HG02759 (cell line): ENCODE measurements at regions not wholly inside any gene's neighbourhood (a gene's known extent, or its start where the extent isn't known, plus 50 kb on each side); places are given as distances from the start of the nearest gene placed in this dataset.

Experiments
- ATAC-seq: cut with Tn5 transposase; IDR thresholded peaks from one replicate; pipeline ENCODE4 v1.9.1; 2021; ENCODE audit warnings: mild to moderate bottlenecking, moderate library complexity; ENCODE audit not compliant: unreplicated experiment

DNA sequence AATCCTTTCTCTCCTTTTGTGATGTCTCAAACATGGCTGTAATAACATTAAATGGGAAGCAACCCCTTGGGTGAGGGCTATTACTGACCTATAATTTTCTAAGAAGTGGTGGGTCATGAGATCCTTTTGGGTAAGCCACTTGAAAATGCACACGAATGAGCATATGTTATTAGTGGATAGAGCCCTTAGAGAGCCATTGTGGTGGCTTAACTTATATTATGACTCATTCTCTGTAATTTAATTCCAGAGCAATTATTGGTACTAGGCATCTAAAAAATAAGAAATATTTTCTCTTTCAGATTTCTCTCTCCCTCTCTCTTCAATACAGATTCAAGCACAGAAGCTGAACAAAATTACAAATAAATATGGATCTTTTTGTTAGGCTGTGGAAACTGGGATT is 1177.4 kb upstream of the PHF14 start:
- no peak for ATAC-seq

GRCh38 chr7:9822458-9823290 is 1151.0 kb upstream of the PHF14 start:
- ATAC-seq = no peak

GRCh38 chr7:9835199-9835598 is 1138.5 kb upstream of the PHF14 start:
- ATAC-seq = no peak

DNA sequence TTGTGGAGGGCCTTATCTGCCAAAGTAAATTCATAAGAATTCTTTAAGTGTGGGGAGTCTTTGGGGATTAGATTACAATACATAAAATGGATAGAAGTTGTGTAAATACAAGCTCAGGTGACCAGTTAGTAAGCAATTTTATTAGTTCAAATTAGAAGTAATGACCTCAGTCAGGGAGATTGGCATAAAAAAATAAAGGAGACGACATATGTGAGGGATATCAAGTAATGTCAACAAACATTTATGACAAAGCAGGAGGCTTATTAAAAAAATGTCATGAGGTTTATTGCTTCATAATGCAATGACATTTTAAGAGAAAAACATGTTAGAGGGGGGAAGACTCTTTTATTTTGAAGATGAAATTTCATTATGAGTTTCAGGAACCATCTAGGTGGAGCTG is 1137.0 kb upstream of the PHF14 start:
- no peak for ATAC-seq

- no peak for ATAC-seq
These were observed 1131.4 kb upstream of the PHF14 start for GRCh38 chr7:9842301-9842700.

GRCh38 chr7:9846902-9847301 is 1126.8 kb upstream of the PHF14 start:
- ATAC-seq = no peak

GRCh38 chr7:9854605-9855004 is 1119.1 kb upstream of the PHF14 start:
- no peak for ATAC-seq

DNA sequence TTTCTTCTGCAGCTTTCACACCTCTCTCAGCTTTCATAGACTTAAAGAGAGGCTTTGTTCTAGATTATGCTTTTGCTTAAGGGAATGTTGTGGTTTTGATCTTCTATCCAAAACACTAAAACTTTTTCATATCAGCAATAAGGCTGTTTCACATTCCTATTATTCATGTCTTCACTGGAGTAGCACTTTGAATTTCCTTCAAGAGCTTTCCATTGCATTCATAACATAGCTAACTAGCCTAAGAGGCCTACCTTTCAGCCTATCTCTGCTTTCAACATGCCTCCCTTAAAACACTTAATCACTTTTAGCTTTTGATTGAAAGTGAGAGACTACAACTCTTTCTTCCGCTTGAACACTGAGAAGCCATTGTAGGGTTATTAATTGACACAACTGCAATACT is 1117.0 kb upstream of the PHF14 start:
- ATAC-seq = no peak

GRCh38 chr7:9863545-9863944 is 1110.1 kb upstream of the PHF14 start:
- ATAC-seq = no peak

DNA sequence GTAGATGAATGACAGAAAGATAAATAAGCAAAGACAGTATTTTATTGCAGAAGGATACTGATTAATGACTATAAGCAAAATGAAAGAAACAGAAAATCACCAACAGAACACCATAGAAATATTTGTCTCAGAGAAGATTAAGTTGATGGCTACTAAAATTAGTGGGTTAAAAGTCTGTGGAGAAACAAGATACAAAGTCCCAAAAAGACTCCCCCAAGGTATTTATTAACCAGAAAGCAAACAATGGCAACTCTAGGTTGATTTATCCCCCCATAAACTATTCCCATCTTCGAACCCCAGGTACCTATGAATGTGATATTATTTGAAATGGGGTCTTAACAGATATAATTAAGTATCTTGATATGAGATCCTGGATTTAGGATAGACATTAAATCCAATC is 1104.5 kb upstream of the PHF14 start:
- no peak for ATAC-seq

- no peak for ATAC-seq
These were observed 1104.1 kb upstream of the PHF14 start for GRCh38 chr7:9869566-9869965.

DNA sequence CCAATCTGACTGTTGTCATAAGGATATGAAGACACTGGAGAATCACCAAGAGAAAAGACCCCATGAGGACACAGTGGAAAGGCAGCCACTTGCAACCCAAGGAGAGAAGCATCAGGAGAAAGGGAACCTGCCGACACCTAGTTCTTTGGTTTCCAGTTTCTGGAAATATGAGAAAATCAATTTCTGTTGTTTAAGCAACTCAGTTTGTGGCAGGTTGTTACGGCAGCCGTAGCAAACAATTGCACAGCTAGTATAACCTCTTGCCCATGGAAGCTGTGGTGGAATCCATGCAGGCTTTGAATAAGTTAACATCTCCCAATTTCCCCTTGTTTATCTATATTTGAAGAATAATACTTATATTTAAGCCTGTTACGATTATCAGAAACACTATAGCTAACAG is 1103.0 kb upstream of the PHF14 start:
- no peak for ATAC-seq

- ATAC-seq = no peak
These were observed 1099.5 kb upstream of the PHF14 start for GRCh38 chr7:9874182-9874581.

DNA sequence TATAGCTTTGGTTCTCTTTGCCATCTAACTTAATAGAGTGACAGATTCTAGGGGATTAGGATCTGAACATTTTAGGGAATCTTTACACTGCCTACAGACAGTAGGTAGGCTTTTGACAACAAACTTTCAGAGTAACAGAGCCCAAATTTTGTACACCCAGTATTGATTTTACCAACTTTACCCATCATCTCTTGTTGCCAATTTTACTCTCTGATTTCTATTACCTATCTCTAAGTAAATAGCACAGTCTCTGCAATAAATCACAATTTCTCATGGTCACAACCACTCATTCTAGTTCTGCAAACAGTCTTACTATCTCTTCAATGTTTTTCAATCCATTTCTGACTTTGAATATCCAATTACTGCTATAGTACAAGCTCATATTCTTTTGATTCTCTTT is 1097.6 kb upstream of the PHF14 start:
- ATAC-seq = no peak

DNA sequence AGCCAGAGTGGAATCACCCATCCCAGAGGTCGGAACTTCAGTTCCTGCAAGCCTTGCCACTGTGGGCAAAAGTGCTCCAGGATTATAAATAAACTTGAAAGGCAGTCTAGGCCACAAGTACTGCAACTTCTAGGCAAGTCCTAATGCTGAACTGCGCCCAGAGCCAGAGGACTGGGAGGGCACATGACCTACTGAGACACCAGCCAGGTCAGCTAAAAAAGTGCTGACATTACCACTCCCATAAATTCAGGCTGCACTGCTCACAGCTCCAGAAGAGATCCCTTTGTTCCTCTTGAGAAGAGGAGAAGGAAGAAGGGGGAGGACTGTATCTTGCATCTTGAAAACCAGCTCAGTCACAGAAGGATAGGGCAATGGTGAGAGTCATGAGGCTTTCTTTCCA is 1084.1 kb upstream of the PHF14 start:
- no peak for ATAC-seq

GRCh38 chr7:9890092-9890491 is 1083.6 kb upstream of the PHF14 start:
- ATAC-seq = no peak

DNA sequence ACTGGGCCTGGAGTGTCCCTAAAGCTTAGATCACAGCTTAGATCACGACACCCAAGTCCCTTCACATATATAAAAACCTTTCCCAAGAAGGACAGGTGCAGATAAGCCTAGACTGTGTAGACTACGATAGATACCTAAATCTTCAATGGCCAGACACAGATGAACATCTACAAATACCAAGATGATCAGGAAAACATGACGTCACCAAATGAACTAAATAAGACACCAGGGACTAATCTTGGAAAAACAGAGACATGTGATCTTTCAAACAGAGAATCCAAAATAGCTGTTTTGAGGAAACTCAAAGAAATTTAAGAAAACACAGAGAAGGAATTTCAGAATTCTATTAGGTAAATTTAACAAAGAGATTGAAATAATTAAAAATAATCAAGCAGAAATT is 1082.6 kb upstream of the PHF14 start:
- no peak for ATAC-seq

- no peak for ATAC-seq
These were observed 1073.3 kb upstream of the PHF14 start for GRCh38 chr7:9900339-9900738.

DNA sequence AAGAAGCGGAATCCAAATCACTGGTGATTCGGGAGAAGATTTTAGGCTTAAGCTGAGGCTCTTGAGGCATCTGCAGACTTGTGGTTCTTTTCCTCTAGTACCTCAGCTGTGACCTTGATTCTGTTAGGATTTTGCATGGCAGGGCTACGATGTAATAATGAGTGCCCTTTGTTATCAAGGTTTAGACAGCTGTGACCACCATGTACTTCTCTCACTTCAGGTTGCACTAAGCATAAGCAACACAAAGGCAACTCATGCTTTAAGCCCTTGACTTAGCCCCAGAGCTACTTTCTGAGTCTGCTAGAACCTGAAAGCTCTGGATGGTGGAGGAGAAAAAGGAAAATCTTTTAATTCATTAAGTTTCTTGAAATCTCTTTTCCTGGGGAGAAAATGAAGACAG is 1052.3 kb upstream of the PHF14 start:
- no peak for ATAC-seq

DNA sequence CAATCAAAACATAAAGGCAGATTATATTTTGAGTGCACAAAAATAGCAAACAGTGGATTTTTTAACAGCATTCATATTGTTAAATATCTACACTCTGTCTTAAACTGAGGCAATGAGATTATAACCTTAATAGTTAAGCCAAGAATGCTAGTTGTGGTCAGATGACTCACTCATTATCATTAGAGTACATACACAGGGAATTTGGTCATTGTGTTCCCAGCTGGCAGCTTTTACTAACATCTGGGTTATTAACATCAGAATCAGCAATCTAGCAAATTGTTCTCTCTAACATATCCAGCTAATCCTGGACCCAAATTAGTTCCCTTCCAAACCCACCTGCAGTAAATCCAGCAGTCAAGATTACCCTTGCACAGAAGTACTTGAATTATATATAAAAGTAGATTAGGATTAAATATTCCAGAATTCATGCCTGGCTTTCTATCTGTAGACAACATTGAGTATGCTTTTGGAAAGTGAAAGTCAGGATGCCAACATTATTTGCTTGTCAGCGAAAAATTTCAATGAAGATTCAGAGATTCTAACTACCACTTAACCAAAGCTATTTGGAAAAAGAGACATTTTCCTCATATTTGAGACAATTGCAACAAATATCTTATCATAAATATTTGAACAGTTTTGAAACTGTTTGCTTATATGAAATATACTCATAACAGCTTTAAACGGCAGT is 1035.6 kb upstream of the PHF14 start:
- ATAC-seq = no peak

DNA sequence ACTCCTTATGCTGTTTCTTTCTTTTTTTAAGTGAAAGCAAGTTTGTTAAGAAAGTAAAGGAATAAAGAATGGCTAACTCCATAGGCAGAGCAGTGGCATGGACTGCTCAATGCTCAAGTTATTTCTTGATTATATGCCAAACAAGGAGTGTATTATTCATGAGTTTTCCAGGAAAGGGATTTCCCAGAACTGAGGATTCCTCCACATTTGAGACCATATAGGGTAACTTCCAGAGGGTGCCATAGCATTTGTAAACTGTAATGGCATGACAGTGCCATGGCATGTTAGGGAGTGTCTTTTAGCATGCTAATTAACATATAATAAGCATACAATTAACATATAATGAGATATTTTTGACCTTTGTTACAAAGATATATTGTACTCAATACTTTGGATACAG is 1034.5 kb upstream of the PHF14 start:
- no peak for ATAC-seq

GRCh38 chr7:9945131-9945530 is 1028.5 kb upstream of the PHF14 start:
- no peak for ATAC-seq

DNA sequence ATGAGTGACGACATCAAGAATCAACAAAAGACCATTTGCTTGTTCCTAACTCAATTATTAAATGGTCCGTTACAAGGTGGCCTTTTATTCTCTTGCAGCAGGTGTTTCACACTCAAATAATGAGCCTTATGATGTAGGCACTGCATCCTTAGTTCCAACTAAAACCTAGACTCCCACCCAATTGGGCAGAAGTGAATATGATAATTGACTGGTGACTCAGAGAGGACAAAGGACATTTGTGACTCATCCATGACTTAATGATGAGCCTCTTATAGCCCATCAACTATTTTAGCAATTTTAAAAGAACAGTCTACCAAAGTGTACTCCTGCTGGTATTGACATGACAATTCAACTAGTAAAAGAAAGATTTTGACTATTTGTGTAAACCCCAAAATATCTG is 1027.8 kb upstream of the PHF14 start:
- no peak for ATAC-seq
